ENCODE measurements at regions not wholly inside any gene's neighbourhood (a gene's known extent, or its start where the extent isn't known, plus 50 kb on each side); places are given as distances from the start of the nearest gene placed in this dataset.
A peak's percentile ranks its signal among the peaks of the same experiment; 100 is the strongest.
"Not testable (repeated sequence)": the region's sequence is repeated elsewhere in the genome, so short reads cannot be mapped to it uniquely, and the experiment has no call there.

GRCh38 chr20:7171911-7172310 is 404.4 kb downstream of the BMP2 start:
- whole genome bisulfite sequencing = no CpG with 5 or more reads among the region's 1 CpG
- Histone ChIP-seq H3K27me3 (ENCODE audit: control insufficient read depth in 1 of 2, insufficient read depth in 1 of 2, low read length in 2 of 2) (no peaks in the 10 kb centered on the region), H3K9me3 (ENCODE audit: control insufficient read depth, low read length) (no peaks in the 10 kb centered on the region), H3K4me1 (ENCODE audit: control insufficient read depth, insufficient read depth, low read depth, low read length) (no peaks in the 10 kb centered on the region), H2BK12ac (ENCODE audit: low read length in 2 of 2) (no peak overlapping the region), H2BK15ac (ENCODE audit: low read depth, poor library complexity, severe bottlenecking) (no peak overlapping the region), H2BK5ac (ENCODE audit: low read depth, low read length, poor library complexity, severe bottlenecking) (no peak overlapping the region), H3K23ac (ENCODE audit: low read length in 2 of 2) (no peak overlapping the region), H4K91ac (ENCODE audit: low read length) (no peak overlapping the region), H3K27ac (ENCODE audit: low read length, poor library complexity, severe bottlenecking) (no peak overlapping the region), H2AFZ (ENCODE audit: low read depth, low read length) (no peak overlapping the region), H3K4me2 (ENCODE audit: low read length, poor library complexity, severe bottlenecking) (no peak overlapping the region), H3K79me1 (replicated peaks; ENCODE audit: low read length, poor library complexity, severe bottlenecking) (no peaks in the 10 kb centered on the region), H2BK120ac (ENCODE audit: low read depth, low read length) (no peak overlapping the region), H3K9ac (ENCODE audit: low read length) (no peak overlapping the region), H3K4me3 (ENCODE audit: insufficient read depth in 1 of 2, low read depth in 1 of 2, low read length in 2 of 2) (no peak overlapping the region), H4K8ac (ENCODE audit: low read length) (no peak overlapping the region), H3K4ac (ENCODE audit: low read depth in 1 of 2, low read length in 2 of 2) (no peak overlapping the region), H3K18ac (ENCODE audit: low read depth in 1 of 2, low read length in 2 of 2) (no peak overlapping the region), H3K14ac (ENCODE audit: low read length in 2 of 2) (no peak overlapping the region), H3K36me3 (ENCODE audit: control insufficient read depth in 1 of 2, insufficient read depth in 2 of 2, low read depth in 1 of 2, low read length in 2 of 2) (no peaks in the 10 kb centered on the region), H2AK5ac (ENCODE audit: low read length, severe bottlenecking) (no peak overlapping the region)
- peak; percentile 3 for DNase-seq

DNA sequence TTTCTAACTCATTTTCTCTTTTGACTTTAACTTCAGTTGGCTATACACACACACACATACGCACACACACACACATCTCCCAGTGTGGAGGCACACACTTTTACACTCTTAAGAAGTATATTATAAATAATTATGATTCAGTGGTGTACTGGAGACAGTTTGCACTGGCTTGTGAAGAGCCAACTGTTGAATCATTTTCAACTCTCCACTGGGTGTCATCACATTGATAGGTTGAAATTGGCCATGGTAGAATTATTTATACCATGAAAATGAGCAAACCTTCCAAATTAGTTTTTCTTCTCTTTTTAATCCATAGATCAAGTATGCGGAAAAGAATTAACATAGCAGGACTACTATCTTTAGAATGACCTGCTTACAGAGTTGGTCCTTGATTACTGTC is 407.1 kb downstream of the BMP2 start:
- no peak overlapping the region for H2BK120ac ChIP-seq (ENCODE audit: low read depth, low read length)
- H3K4ac ChIP-seq (ENCODE audit: low read depth in 1 of 2, low read length in 2 of 2) = no peak overlapping the region
- H2AK5ac ChIP-seq (ENCODE audit: low read length, severe bottlenecking) = no peak overlapping the region
- no peak overlapping the region for H4K91ac ChIP-seq (ENCODE audit: low read length)
- no peak overlapping the region for H2AFZ ChIP-seq (ENCODE audit: low read depth, low read length)
- H3K27ac ChIP-seq (ENCODE audit: low read length, poor library complexity, severe bottlenecking) = no peak overlapping the region
- H2BK5ac ChIP-seq (ENCODE audit: low read depth, low read length, poor library complexity, severe bottlenecking) = no peak overlapping the region
- no peak overlapping the region for H3K14ac ChIP-seq (ENCODE audit: low read length in 2 of 2)
- H2BK15ac ChIP-seq (ENCODE audit: low read depth, poor library complexity, severe bottlenecking) = no peak overlapping the region
- H3K4me3 ChIP-seq (ENCODE audit: insufficient read depth in 1 of 2, low read depth in 1 of 2, low read length in 2 of 2) = no peak overlapping the region
- no peaks in the 10 kb centered on the region for H3K4me1 ChIP-seq (ENCODE audit: control insufficient read depth, insufficient read depth, low read depth, low read length)
- no peak overlapping the region for H2BK12ac ChIP-seq (ENCODE audit: low read length in 2 of 2)
- DNase-seq = no peak
- no peak overlapping the region for H4K8ac ChIP-seq (ENCODE audit: low read length)
- no peak overlapping the region for H3K18ac ChIP-seq (ENCODE audit: low read depth in 1 of 2, low read length in 2 of 2)
- no peaks in the 10 kb centered on the region for H3K79me1 ChIP-seq (replicated peaks; ENCODE audit: low read length, poor library complexity, severe bottlenecking)
- H3K23ac ChIP-seq (ENCODE audit: low read length in 2 of 2) = no peak overlapping the region
- H3K4me2 ChIP-seq (ENCODE audit: low read length, poor library complexity, severe bottlenecking) = no peak overlapping the region
- no peaks in the 10 kb centered on the region for H3K9me3 ChIP-seq (ENCODE audit: control insufficient read depth, low read length)
- no peak overlapping the region for H3K9ac ChIP-seq (ENCODE audit: low read length)
- H3K27me3 ChIP-seq (ENCODE audit: control insufficient read depth in 1 of 2, insufficient read depth in 1 of 2, low read length in 2 of 2) = no peaks in the 10 kb centered on the region
- no peaks in the 10 kb centered on the region for H3K36me3 ChIP-seq (ENCODE audit: control insufficient read depth in 1 of 2, insufficient read depth in 2 of 2, low read depth in 1 of 2, low read length in 2 of 2)
- no CpG with 5 or more reads among the region's 2 CpGs for WGBS

DNA sequence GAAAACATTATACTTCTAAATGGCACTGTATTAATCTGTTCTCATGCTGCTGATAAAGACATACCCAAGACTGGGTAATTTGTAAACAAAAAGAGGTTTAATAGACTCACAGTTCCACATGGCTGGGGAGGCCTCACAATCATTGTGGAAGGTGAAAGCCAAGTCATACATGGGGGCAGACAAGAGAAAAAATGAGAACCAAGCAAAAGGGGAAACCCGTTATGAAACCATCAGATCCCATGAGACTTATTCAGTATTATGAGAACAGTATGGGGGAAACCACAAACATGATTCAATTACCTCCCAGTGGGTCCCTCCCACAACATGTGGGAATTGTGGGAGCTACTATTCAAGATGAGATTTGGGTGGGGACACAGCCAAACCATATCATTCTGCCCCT is 408.3 kb downstream of the BMP2 start:
- not testable (repeated sequence) for H2BK15ac ChIP-seq (ENCODE audit: low read depth, poor library complexity, severe bottlenecking); H3K23ac ChIP-seq (ENCODE audit: low read length in 2 of 2); H3K27me3 ChIP-seq (ENCODE audit: control insufficient read depth in 1 of 2, insufficient read depth in 1 of 2, low read length in 2 of 2); H3K4ac ChIP-seq (ENCODE audit: low read depth in 1 of 2, low read length in 2 of 2); H2BK120ac ChIP-seq (ENCODE audit: low read depth, low read length); H3K4me2 ChIP-seq (ENCODE audit: low read length, poor library complexity, severe bottlenecking); H2AK5ac ChIP-seq (ENCODE audit: low read length, severe bottlenecking); H3K18ac ChIP-seq (ENCODE audit: low read depth in 1 of 2, low read length in 2 of 2); H3K4me1 ChIP-seq (ENCODE audit: control insufficient read depth, insufficient read depth, low read depth, low read length); H3K79me1 ChIP-seq (replicated peaks; ENCODE audit: low read length, poor library complexity, severe bottlenecking); H2AFZ ChIP-seq (ENCODE audit: low read depth, low read length); H3K4me3 ChIP-seq (ENCODE audit: insufficient read depth in 1 of 2, low read depth in 1 of 2, low read length in 2 of 2); H3K36me3 ChIP-seq (ENCODE audit: control insufficient read depth in 1 of 2, insufficient read depth in 2 of 2, low read depth in 1 of 2, low read length in 2 of 2); H3K14ac ChIP-seq (ENCODE audit: low read length in 2 of 2); H2BK5ac ChIP-seq (ENCODE audit: low read depth, low read length, poor library complexity, severe bottlenecking); H4K8ac ChIP-seq (ENCODE audit: low read length); H2BK12ac ChIP-seq (ENCODE audit: low read length in 2 of 2); DNase-seq; H3K9me3 ChIP-seq (ENCODE audit: control insufficient read depth, low read length); H3K27ac ChIP-seq (ENCODE audit: low read length, poor library complexity, severe bottlenecking); H4K91ac ChIP-seq (ENCODE audit: low read length); H3K9ac ChIP-seq (ENCODE audit: low read length)
- no CpG with 5 or more reads among the region's 1 CpG for WGBS

GRCh38 chr20:7178004-7178403 is 410.5 kb downstream of the BMP2 start:
- Histone ChIP-seq H2AFZ (ENCODE audit: low read depth, low read length) (no peak overlapping the region), H4K91ac (ENCODE audit: low read length) (no peak overlapping the region), H3K18ac (ENCODE audit: low read depth in 1 of 2, low read length in 2 of 2) (no peak overlapping the region), H3K27ac (ENCODE audit: low read length, poor library complexity, severe bottlenecking) (no peak overlapping the region), H3K9me3 (ENCODE audit: control insufficient read depth, low read length) (peaks cover 11% of the 10 kb centered on the region), H3K27me3 (ENCODE audit: control insufficient read depth in 1 of 2, insufficient read depth in 1 of 2, low read length in 2 of 2) (no peaks in the 10 kb centered on the region), H3K79me1 (replicated peaks; ENCODE audit: low read length, poor library complexity, severe bottlenecking) (no peaks in the 10 kb centered on the region), H2AK5ac (ENCODE audit: low read length, severe bottlenecking) (no peak overlapping the region), H2BK120ac (ENCODE audit: low read depth, low read length) (no peak overlapping the region), H3K23ac (ENCODE audit: low read length in 2 of 2) (no peak overlapping the region), H3K4me1 (ENCODE audit: control insufficient read depth, insufficient read depth, low read depth, low read length) (no peaks in the 10 kb centered on the region), H2BK5ac (ENCODE audit: low read depth, low read length, poor library complexity, severe bottlenecking) (no peak overlapping the region), H4K8ac (ENCODE audit: low read length) (no peak overlapping the region), H3K36me3 (ENCODE audit: control insufficient read depth in 1 of 2, insufficient read depth in 2 of 2, low read depth in 1 of 2, low read length in 2 of 2) (no peaks in the 10 kb centered on the region), H2BK15ac (ENCODE audit: low read depth, poor library complexity, severe bottlenecking) (no peak overlapping the region), H3K9ac (ENCODE audit: low read length) (no peak overlapping the region), H2BK12ac (ENCODE audit: low read length in 2 of 2) (no peak overlapping the region), H3K4me3 (ENCODE audit: insufficient read depth in 1 of 2, low read depth in 1 of 2, low read length in 2 of 2) (no peak overlapping the region), H3K14ac (ENCODE audit: low read length in 2 of 2) (no peak overlapping the region), H3K4ac (ENCODE audit: low read depth in 1 of 2, low read length in 2 of 2) (no peak overlapping the region), H3K4me2 (ENCODE audit: low read length, poor library complexity, severe bottlenecking) (no peak overlapping the region)
- DNase-seq = no peak
- WGBS = 92% methylated on average over 1 of the region's 2 CpGs
